HepG2 (cell line): ENCODE measurements at regions not wholly inside any gene's neighbourhood (a gene's known extent, or its start where the extent isn't known, plus 50 kb on each side); places are given as distances from the start of the nearest gene placed in this dataset.

Experiments
- ATAC-seq: fragments of 200-7000 bp; cut with Tn5 transposase; 3 replicates; pipeline ENCODE4 v1.9.1; 2020; ENCODE audit warnings: mild to moderate bottlenecking, moderate library complexity
- BruUV-seq: library from RNA; stranded (reverse); fragments of 400-500 nt; replicated peaks from 2 replicates; lab custom pipeline; 2021; lab: Mats Ljungman, UMichigan
- CTCF ChIA-PET: fragments of 300-600 bp; formaldehyde crosslinking; extraction: SDS; loops from one replicate; lab custom pipeline; 2021; ENCODE audit warnings: low total read pairs, inconsistent platforms, low intra/inter-chr PET ratio; lab: Yijun Ruan, JAX
- POLR2A ChIA-PET: fragments of 350-600 bp; sonication (Branson Sonifier 250); formaldehyde crosslinking; loops from one replicate; lab custom pipeline; 2020; ENCODE audit warnings: antibody characterized with exemption, inconsistent platforms; lab: Yijun Ruan, JAX
- DNase-seq: peaks from one replicate; pipeline ENCODE4 v3.0.0-alpha.2; 2015; ENCODE audit warnings: low spot score
- FAIRE-seq: peaks from 3 replicates; lab custom pipeline; 2011; peaks lifted over from hg19 to GRCh38; lab: Jason Lieb, UNC
- H2AFZ ChIP-seq: one replicate; pipeline ENCODE4 v1.6.1; 2011; ENCODE audit warnings: low read length, inconsistent platforms
- H3K27ac ChIP-seq: fragments of 300-600 bp; 3 replicates; pipeline ENCODE4 v1.8.0; 2011; ENCODE audit warnings: mixed run types, mild to moderate bottlenecking, mixed read lengths, low read length, inconsistent platforms; ENCODE audit not compliant: insufficient read depth; ENCODE audit errors: extremely low read length
- H3K27me3 ChIP-seq, 2 experiments: fragments of 200-600 bp in 1 of 2; 2 replicates in 1 of 2; 3 replicates in 1 of 2; pipeline versions ENCODE4 v1.6.0 to v1.8.0; 2011; ENCODE audit warnings: low read length in 2 of 2, mild to moderate bottlenecking in 2 of 2, moderate library complexity in 2 of 2, inconsistent platforms in 1 of 2; ENCODE audit not compliant: insufficient read depth in 2 of 2, control insufficient read depth in 1 of 2
- H3K36me3 ChIP-seq, 2 experiments: fragments of 200-600 bp in 1 of 2; replicated peaks in 1 of 2; 2 replicates in 1 of 2; 3 replicates in 1 of 2; pipeline versions ENCODE4 v1.5.1 to v1.8.0; 2011; ENCODE audit warnings: low read length in 2 of 2, inconsistent platforms in 1 of 2; ENCODE audit not compliant: insufficient read depth in 2 of 2, control insufficient read depth in 1 of 2
- H3K4me1 ChIP-seq: 2 replicates; pipeline ENCODE4 v1.5.1; 2012; ENCODE audit warnings: low read length, inconsistent platforms; ENCODE audit not compliant: insufficient read depth
- H3K4me2 ChIP-seq: 2 replicates; pipeline ENCODE4 v1.6.0; 2011; ENCODE audit warnings: low read depth, low read length, inconsistent platforms
- H3K4me3 ChIP-seq, 3 experiments: fragments of 200-600 bp in 1 of 3; sonication (generic), shearing (Covaris generic) in 1 of 3; replicated peaks in 1 of 3; 2 replicates each; pipeline ENCODE4 v1.5.1; 2011 to 2016; ENCODE audit warnings: low read length in 3 of 3, inconsistent platforms in 2 of 3, low read depth in 2 of 3, mild to moderate bottlenecking in 2 of 3, control low read depth in 1 of 3, mixed read lengths in 1 of 3; ENCODE audit not compliant: insufficient read depth in 1 of 3
- H3K79me2 ChIP-seq: one replicate; pipeline ENCODE4 v1.6.1; 2011; ENCODE audit warnings: low read length, inconsistent platforms; ENCODE audit not compliant: insufficient read depth
- H3K9ac ChIP-seq: 2 replicates; pipeline ENCODE4 v1.6.0; 2011; ENCODE audit warnings: mild to moderate bottlenecking, low read depth, low read length, inconsistent platforms; ENCODE audit not compliant: insufficient read depth
- H3K9me3 ChIP-seq: 2 replicates; pipeline ENCODE4 v1.5.1; 2012; ENCODE audit warnings: mild to moderate bottlenecking, low read length
- H4K20me1 ChIP-seq: 2 replicates; pipeline ENCODE4 v1.6.0; 2011; ENCODE audit warnings: inconsistent platforms, mild to moderate bottlenecking, low read length, moderate library complexity; ENCODE audit not compliant: insufficient read depth
- HDAC1 ChIP-seq: sonication (generic); formaldehyde crosslinking; IDR thresholded peaks from 2 replicates; pipeline ENCODE4 v1.5.1; 2020; ENCODE audit warnings: mild to moderate bottlenecking, missing genetic modification reagents
- THYN1 ChIP-seq: sonication (generic); formaldehyde crosslinking; IDR thresholded peaks from 2 replicates; pipeline ENCODE4 v1.8.1; 2023; ENCODE audit warnings: low read depth, mild to moderate bottlenecking, moderate library complexity, missing genetic modification reagents, borderline replicate concordance
- TSC22D2 ChIP-seq: sonication (generic); formaldehyde crosslinking; IDR thresholded peaks from 2 replicates; pipeline ENCODE4 v1.5.1; 2020; ENCODE audit warnings: missing genetic modification reagents, mild to moderate bottlenecking, borderline replicate concordance
- ZKSCAN1 ChIP-seq: fragments of 150-350 bp; IDR thresholded peaks from 2 replicates; pipeline ENCODE4 v1.6.1; 2014; ENCODE audit warnings: low read length
- ZNF350 ChIP-seq: sonication (generic); formaldehyde crosslinking; IDR thresholded peaks from 2 replicates; pipeline ENCODE4 v1.4.0; 2020; ENCODE audit warnings: mild to moderate bottlenecking, low read depth, missing genetic modification reagents, borderline replicate concordance
- ZNF382 ChIP-seq: sonication (generic); formaldehyde crosslinking; IDR thresholded peaks from 2 replicates; pipeline ENCODE4 v1.5.0; 2020; ENCODE audit warnings: missing genetic modification reagents, mild to moderate bottlenecking, borderline replicate concordance
- ZNF564 ChIP-seq: sonication (generic); formaldehyde crosslinking; IDR thresholded peaks from 2 replicates; pipeline ENCODE4 v1.8.1; 2023; ENCODE audit warnings: mild to moderate bottlenecking, missing genetic modification reagents
- ZNF567 ChIP-seq: sonication (generic); formaldehyde crosslinking; IDR thresholded peaks from 2 replicates; pipeline ENCODE4 v1.8.1; 2023; ENCODE audit warnings: mild to moderate bottlenecking, missing genetic modification reagents, borderline replicate concordance
- WGBS: methylation state at CpG from one replicate; pipeline ENCODE4 v1.1.6; 2017; ENCODE audit warnings: low lambda C conversion rate; 5-methylcytosine and 5-hydroxymethylcytosine counted together
- in situ Hi-C: cut with HindIII; loops from 2 replicates; pipeline ENCODE4 v1.10.0; 2017; ENCODE audit warnings: low pct_unique_long_range_greater_than_20kb; ENCODE audit not compliant: extremely low pct_ligation_motif_present
- intact Hi-C: fragments of 100-400 bp; cut with micrococcal nuclease; formaldehyde crosslinking; loops from one replicate; pipeline ENCODE4 v1.10.0; 2022; ENCODE audit not compliant: unreplicated experiment
- TF ChIP-seq, protein P1 (sequence below): IDR thresholded peaks from 2 replicates; pipeline ENCODE4 v1.6.1; 2016; ENCODE audit warnings: mild to moderate bottlenecking

DNA sequence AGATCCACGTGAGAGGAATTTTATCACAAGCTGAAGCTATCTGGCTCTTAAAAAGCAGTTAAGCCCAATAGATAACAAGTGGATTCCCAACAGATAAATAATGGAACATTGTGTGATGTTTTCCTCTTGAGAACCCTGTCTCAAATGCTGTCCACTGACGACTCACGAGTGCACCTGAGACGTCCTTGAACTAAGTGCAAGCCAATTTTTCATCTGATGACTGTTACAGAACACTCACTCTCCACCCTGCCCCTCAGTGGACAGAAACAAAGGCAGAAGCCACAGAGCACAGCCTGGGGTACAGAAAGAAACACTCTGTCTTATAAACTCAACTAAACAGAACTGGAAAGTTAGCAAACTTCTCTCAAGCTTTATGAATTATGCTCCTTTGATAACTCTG lies 199.5 kb downstream of the KCNN2 start:
- 3% methylated on average over 4 of the region's 4 CpGs for WGBS
- H3K27me3 ChIP-seq = no peaks in the 10 kb centered on the region
- H3K4me1 ChIP-seq = no peaks in the 10 kb centered on the region
- no peak overlapping the region for H3K4me2 ChIP-seq
- ChIA-PET CTCF (no interaction called here), POLR2A (no interaction called here)
- no peak overlapping the region for H3K9ac ChIP-seq
- in situ Hi-C loops (no loop called here), intact Hi-C loops (no loop called here)
- H3K79me2 ChIP-seq = no peaks in the 10 kb centered on the region
- no peaks in the 10 kb centered on the region for H4K20me1 ChIP-seq
- no peak overlapping the region for H3K4me3 ChIP-seq
- H3K36me3 ChIP-seq = no peaks in the 10 kb centered on the region
- no peak overlapping the region for H2AFZ ChIP-seq
- no peak for FAIRE-seq
- no peak for ATAC-seq
- no TSS peak for BruUV-seq
- peaks cover 70% of the 10 kb centered on the region for H3K9me3 ChIP-seq
- no peak overlapping the region for H3K27ac ChIP-seq
- no peak for DNase-seq
- TF ChIP-seq, protein P1, sequence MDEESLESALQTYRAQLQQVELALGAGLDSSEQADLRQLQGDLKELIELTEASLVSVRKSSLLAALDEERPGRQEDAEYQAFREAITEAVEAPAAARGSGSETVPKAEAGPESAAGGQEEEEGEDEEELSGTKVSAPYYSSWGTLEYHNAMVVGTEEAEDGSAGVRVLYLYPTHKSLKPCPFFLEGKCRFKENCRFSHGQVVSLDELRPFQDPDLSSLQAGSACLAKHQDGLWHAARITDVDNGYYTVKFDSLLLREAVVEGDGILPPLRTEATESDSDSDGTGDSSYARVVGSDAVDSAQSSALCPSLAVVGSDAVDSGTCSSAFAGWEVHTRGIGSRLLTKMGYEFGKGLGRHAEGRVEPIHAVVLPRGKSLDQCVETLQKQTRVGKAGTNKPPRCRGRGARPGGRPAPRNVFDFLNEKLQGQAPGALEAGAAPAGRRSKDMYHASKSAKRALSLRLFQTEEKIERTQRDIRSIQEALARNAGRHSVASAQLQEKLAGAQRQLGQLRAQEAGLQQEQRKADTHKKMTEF = no peak
- TF ChIP-seq HDAC1 (CRISPR knock-in tag) (no peak), ZKSCAN1 (no peak), ZNF350 (CRISPR knock-in tag) (no peak), ZNF567 (CRISPR knock-in tag) (no peak), ZNF564 (no peak), TSC22D2 (no peak), THYN1 (CRISPR knock-in tag) (no peak), ZNF382 (CRISPR knock-in tag) (no peak)
